ENCODE measurements at regions not wholly inside any gene's neighbourhood (a gene's known extent, or its start where the extent isn't known, plus 50 kb on each side); places are given as distances from the start of the nearest gene placed in this dataset.

GRCh38 chr20:1779567-1779966 is 115.6 kb upstream of the SIRPA start:
- Histone ChIP-seq H3K4me1 (ENCODE audit: control insufficient read depth, insufficient read depth, low read length) (peaks cover 13% of the 10 kb centered on the region), H3K4me3 (ENCODE audit: low read length) (no peak overlapping the region), H3K27me3 (ENCODE audit: control insufficient read depth, insufficient read depth, low read length) (no peaks in the 10 kb centered on the region), H3K9me3 (ENCODE audit: control insufficient read depth, insufficient read depth, low read length) (no peaks in the 10 kb centered on the region), H3K36me3 (ENCODE audit: control insufficient read depth, insufficient read depth, low read length) (no peaks in the 10 kb centered on the region), H3K27ac (ENCODE audit: low read length) (no peak overlapping the region)
- TF ChIP-seq, protein P1, sequence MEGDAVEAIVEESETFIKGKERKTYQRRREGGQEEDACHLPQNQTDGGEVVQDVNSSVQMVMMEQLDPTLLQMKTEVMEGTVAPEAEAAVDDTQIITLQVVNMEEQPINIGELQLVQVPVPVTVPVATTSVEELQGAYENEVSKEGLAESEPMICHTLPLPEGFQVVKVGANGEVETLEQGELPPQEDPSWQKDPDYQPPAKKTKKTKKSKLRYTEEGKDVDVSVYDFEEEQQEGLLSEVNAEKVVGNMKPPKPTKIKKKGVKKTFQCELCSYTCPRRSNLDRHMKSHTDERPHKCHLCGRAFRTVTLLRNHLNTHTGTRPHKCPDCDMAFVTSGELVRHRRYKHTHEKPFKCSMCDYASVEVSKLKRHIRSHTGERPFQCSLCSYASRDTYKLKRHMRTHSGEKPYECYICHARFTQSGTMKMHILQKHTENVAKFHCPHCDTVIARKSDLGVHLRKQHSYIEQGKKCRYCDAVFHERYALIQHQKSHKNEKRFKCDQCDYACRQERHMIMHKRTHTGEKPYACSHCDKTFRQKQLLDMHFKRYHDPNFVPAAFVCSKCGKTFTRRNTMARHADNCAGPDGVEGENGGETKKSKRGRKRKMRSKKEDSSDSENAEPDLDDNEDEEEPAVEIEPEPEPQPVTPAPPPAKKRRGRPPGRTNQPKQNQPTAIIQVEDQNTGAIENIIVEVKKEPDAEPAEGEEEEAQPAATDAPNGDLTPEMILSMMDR (IDR thresholded peaks at IDR 0.05): no peak
- peaks cover 11 to 15% of the 10 kb centered on the region in 2 donors for H3K27me3 Mint-ChIP-seq (ENCODE audit: low read depth in 2 of 2)
- DNase-seq (no peak), ATAC-seq (no peak)
- 92% methylated on average over 5 of the region's 5 CpGs for WGBS (ENCODE audit: insufficient coverage)
- intact Hi-C loops (cut with micrococcal nuclease): loop anchor here (10.0 kb wide), 1 partner anchor 465 kb away; no protein-coding TSS in a partner anchor
- no peak overlapping the region for H3K27ac Mint-ChIP-seq
- no peaks in the 10 kb centered on the region for H3K36me3 Mint-ChIP-seq
- H3K9me3 Mint-ChIP-seq: no peaks in the 10 kb centered on the region
- H3K4me3 Mint-ChIP-seq: no peak overlapping the region
- peaks cover 19 to 21% of the 10 kb centered on the region in 2 donors for H3K4me1 Mint-ChIP-seq

GRCh38 chr20:1778338-1778737 is 116.9 kb upstream of the SIRPA start:
- Mint-ChIP-seq H3K36me3 (no peaks in the 10 kb centered on the region), H3K4me1 (peaks cover 19 to 21% of the 10 kb centered on the region in 2 donors), H3K27ac (no peak overlapping the region), H3K4me3 (no peak overlapping the region), H3K9me3 (no peaks in the 10 kb centered on the region), H3K27me3 (ENCODE audit: low read depth in 2 of 2) (peaks cover 11 to 15% of the 10 kb centered on the region in 2 donors)
- TF ChIP-seq, protein P1 (IDR thresholded peaks at IDR 0.05): no peak
- Histone ChIP-seq H3K27me3 (ENCODE audit: control insufficient read depth, insufficient read depth, low read length) (no peaks in the 10 kb centered on the region), H3K36me3 (ENCODE audit: control insufficient read depth, insufficient read depth, low read length) (no peaks in the 10 kb centered on the region), H3K4me3 (ENCODE audit: low read length) (no peak overlapping the region), H3K4me1 (ENCODE audit: control insufficient read depth, insufficient read depth, low read length) (peaks cover 13% of the 10 kb centered on the region), H3K9me3 (ENCODE audit: control insufficient read depth, insufficient read depth, low read length) (no peaks in the 10 kb centered on the region), H3K27ac (ENCODE audit: low read length) (no peak overlapping the region)
- intact Hi-C loops (cut with micrococcal nuclease): loop anchor here (10.0 kb wide), 1 partner anchor 464 kb away; no protein-coding TSS in a partner anchor
- ATAC-seq: no peak
- DNase-seq: no peak
- WGBS (ENCODE audit: insufficient coverage): 89% methylated on average over 9 of the region's 12 CpGs

DNA sequence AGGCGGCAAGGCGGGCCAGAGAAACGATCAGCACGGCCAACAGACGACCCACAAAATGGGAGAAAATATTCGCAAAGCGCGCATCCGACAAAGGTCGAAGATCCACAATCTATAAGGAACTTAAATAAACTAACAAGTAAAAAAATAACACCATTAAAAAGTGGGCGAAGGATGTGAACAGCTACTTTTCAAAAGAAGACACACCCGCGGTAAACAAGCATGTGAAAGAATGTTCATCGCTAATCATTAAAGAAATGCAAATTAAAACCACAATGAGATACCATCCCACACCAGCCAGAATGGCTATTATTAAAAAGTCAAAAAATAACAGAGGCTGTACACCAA is 117.8 kb upstream of the SIRPA start:
- H3K4me3 ChIP-seq (ENCODE audit: low read length): peak overlapping the region; percentile 65
- Mint-ChIP-seq H3K27me3 (ENCODE audit: low read depth in 2 of 2) (peaks cover 11 to 15% of the 10 kb centered on the region in 2 donors), H3K4me1 (peaks cover 19 to 21% of the 10 kb centered on the region in 2 donors), H3K27ac (peak overlapping the region; percentile 51 to 81), H3K9me3 (no peaks in the 10 kb centered on the region), H3K36me3 (no peaks in the 10 kb centered on the region), H3K4me3 (peak overlapping the region; percentile 92)
- H3K27me3 ChIP-seq (ENCODE audit: control insufficient read depth, insufficient read depth, low read length): no peaks in the 10 kb centered on the region
- H3K36me3 ChIP-seq (ENCODE audit: control insufficient read depth, insufficient read depth, low read length): no peaks in the 10 kb centered on the region
- H3K9me3 ChIP-seq (ENCODE audit: control insufficient read depth, insufficient read depth, low read length): no peaks in the 10 kb centered on the region
- no peak for DNase-seq
- H3K27ac ChIP-seq (ENCODE audit: low read length): no peak overlapping the region
- no peak for ATAC-seq
- 24% methylated on average over 14 of the region's 14 CpGs for WGBS (ENCODE audit: insufficient coverage)
- intact Hi-C loops (cut with micrococcal nuclease): loop anchor here (10.0 kb wide), 1 partner anchor 463 kb away; no protein-coding TSS in a partner anchor
- peaks cover 13% of the 10 kb centered on the region for H3K4me1 ChIP-seq (ENCODE audit: control insufficient read depth, insufficient read depth, low read length)
- TF ChIP-seq, protein P1 (IDR thresholded peaks at IDR 0.05): no peak

Measured in natural killer cell (primary cell).